Amniotic epithelial cell (primary cell): ENCODE measurements at regions not wholly inside any gene's neighbourhood (a gene's known extent, or its start where the extent isn't known, plus 50 kb on each side); places are given as distances from the start of the nearest gene placed in this dataset.
A peak's percentile ranks its signal among the peaks of the same experiment; 100 is the strongest.

Source experiments
- DNase-seq: peaks from one replicate; pipeline ENCODE4 v3.0.0-alpha.2; 2010; ENCODE audit warnings: low read depth

DNA sequence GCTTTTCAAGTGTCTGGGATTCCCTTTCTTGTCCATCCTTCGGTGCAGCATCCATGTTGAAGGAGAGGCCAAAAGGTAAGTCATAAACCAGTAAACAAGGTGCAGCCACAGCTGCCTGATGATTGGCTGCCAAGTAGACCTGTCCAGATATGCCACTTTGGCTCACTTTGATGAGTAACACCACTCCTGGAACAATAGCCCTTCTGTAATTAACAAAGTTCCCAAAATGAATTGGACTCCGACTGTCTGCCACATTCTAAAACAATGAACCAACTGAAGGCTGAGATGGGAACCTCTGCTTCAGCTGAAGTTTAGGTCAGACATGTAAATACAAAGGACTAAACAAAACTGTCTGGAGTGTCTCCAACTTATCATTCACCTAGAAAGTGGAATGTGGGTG is 82.2 kb upstream of the LGALSL start:
- no peak for DNase-seq

DNA sequence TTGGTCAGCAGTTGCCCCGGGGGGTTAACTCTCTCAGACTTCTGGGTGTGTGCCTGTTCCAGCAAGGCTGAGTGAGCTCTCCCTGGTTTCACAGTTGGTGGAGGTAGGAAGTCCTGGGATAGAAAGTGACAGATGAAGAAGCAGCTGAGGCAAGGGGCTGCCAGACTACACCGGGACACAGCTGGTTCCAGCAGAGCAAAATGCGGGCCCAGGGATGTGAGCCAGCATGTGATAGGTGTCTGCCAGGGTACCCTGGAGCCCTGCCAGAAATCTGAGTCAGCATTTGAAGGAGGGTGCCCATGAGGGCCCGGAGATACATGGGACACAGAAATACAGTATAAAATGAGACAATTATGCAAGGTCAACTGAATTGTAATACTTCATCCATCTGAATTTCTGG is 79.3 kb upstream of the LGALSL start:
- no peak for DNase-seq

GRCh38 chr2:64376926-64377325 is 77.0 kb upstream of the LGALSL start:
- DNase-seq, result no peak

DNA sequence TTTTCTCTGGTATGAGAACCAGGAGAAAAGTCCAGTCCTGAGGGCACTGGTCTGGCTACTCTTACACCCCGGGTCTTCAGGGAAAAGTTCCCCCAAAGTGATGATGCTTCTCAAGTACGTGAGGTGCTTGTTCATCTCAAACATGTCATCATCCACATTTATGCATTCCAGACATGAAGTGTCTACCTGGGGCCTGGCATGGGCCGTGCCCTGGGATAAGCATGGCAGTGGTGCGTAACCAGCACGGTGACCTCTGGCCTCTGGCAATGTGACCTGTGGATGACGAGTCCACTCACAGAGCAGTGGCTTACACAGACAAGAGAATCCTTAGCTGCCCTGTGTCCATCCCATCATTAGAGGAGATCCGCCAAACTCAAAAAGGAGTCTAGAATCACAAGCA is 74.8 kb upstream of the LGALSL start:
- no peak for DNase-seq

GRCh38 chr2:64380853-64381527 is 73.0 kb upstream of the LGALSL start:
- no peak for DNase-seq

GRCh38 chr2:64383016-64383591 is 70.9 kb upstream of the LGALSL start:
- DNase-seq, result no peak

DNA sequence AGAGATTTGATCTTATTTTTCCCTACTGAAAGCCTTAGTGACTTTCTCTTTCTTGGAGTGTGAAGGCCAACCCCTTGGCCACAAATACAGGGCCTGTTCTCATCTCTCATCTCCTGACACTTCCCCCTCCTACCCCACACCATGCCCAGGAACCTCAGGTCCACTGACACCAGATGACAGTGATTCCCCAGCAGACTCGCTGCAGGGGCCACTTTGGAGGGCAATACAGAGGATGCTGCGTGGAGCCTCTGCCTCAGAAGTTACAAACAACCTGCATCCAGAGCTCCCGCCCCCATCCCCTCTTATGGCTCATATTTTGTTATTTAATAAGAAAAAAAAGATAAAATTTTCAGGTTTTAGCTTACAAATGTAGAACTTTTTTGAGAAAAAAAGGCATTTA is 70.1 kb upstream of the LGALSL start:
- DNase-seq, result no peak

- no peak for DNase-seq
Measured at GRCh38 chr2:64386676-64387075, 67.3 kb upstream of the LGALSL start.

- DNase-seq, result no peak
Measured at GRCh38 chr2:64390586-64390985, 63.4 kb upstream of the LGALSL start.

DNA sequence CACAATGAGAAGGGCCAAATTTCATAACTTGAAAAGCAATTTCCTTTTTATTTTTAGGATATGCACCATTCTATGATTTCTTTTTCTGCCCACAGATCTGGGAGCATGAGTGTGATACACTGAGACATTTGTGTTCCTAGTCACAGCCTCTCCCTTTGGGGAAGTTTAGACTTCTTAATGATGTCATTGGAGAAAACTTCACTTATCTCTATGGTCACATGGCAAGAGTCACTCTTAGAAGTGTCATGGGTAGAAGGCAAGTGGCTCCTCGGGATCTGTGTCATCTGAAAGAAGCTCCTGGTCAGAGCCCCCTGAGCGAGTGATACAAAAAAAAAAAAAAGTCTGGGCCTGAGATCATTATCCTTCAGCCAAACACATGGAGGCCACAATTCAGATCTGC is 62.5 kb upstream of the LGALSL start:
- DNase-seq, result no peak

DNA sequence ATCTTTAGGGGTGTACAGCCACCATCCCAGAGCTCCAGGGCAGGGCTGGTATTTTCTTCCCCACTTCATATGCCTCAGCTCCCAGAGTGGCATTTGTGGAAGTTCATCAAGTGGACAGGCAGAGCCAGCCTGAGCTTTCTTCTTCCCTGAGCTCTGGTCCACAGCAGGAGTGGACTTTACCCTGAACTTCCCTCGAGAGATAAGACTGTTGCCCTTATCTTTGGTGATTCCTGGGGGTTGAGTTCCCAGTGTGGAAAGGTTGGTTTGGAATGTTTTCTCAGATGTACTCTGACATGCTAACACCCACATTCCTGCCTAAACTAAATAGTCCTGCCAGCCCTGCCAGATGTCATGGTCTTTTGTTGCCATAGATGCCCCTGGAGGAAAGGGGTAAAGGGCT is 62.0 kb upstream of the LGALSL start:
- DNase-seq, result peak; percentile 9

DNA sequence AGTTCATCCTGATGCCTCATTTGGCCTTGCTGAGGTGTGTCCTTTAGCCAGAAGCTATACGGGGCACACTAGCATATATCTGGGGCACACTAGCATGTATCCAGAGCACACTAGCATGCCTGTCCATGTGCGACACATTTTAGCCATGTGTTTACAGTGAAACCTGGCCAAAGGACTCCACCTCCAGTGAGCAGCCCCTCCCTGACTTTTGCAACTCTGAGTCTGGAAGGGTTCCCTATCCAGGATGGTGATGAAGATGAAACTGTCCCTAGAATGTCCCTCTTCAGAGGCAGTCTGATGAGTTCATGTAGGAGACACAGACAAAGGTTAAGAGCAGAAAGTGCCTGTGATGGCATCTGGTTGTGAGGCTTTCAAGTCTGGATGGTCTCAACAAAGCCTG is 61.4 kb upstream of the LGALSL start:
- no peak for DNase-seq

DNA sequence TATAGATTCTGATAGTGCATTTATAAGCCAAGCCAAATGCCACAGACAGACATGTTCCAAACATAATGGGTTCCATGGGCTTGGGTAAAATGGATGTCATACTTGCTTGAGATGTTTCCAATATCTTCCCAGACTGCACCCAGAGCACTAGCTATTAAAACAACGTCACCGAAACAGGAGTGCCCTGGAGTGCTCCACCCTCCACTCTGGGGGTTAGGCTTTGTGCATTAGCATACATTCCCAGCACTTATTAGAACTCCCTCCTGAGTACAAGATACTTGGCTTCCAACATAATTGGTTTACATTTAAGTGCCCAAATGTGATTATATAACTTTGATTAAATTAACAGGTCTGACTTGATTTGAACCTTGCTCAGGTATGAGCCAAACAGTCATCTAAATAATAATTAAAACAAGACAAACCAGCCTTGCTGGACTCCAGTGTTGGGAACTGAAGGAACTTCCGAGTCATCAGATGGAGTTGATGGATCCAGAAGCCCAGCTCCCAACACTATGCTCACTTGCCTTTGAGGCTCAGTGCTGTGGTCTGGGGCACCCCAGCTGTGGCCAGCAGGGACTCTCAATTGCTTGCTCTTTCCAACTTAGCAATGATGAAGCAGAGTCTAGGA is 60.5 kb upstream of the LGALSL start:
- no peak for DNase-seq

DNA sequence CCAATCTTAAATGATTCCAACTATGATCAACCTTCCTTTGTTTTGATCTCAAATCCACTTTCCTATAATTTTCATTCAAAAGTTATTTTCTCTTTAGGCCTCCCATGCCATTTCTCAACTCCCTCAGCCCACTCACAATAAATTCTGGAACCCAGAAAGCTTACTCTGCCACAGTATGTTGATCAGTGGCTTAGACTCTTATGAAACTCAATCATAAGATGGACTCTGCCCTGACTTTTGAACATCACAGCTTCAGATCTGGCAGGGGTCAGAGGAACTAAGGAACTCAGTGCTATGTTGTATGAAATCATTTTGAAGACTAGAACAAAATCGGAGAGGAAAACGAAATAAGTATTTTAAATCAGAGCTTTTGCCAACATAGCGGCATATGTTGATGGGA is 59.8 kb upstream of the LGALSL start:
- no peak for DNase-seq

GRCh38 chr2:64396001-64396400 is 58.0 kb upstream of the LGALSL start:
- DNase-seq, result no peak

DNA sequence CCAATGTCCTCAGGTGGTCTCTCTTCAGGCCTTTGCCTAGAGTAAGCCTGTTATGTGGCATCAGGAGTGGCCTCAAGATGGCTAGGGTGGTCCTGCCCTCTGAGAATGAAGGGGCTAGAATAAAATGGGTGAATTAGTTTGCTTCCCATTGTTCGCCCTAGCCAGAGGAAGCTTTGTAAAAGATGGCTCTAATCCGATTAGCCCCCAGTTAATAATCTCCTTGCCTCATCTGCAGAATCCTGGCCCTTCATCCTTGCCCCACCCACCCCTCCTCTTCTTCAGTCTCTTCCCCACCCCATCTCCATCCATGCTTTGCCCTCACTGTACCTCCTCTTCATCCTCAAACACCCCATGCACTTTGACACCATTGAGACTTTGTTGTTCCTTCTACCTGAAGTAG is 57.4 kb upstream of the LGALSL start:
- DNase-seq, result no peak

GRCh38 chr2:64398516-64399129 is 55.3 kb upstream of the LGALSL start:
- no peak for DNase-seq

GRCh38 chr2:64399521-64399920 is 54.4 kb upstream of the LGALSL start:
- DNase-seq, result no peak

DNA sequence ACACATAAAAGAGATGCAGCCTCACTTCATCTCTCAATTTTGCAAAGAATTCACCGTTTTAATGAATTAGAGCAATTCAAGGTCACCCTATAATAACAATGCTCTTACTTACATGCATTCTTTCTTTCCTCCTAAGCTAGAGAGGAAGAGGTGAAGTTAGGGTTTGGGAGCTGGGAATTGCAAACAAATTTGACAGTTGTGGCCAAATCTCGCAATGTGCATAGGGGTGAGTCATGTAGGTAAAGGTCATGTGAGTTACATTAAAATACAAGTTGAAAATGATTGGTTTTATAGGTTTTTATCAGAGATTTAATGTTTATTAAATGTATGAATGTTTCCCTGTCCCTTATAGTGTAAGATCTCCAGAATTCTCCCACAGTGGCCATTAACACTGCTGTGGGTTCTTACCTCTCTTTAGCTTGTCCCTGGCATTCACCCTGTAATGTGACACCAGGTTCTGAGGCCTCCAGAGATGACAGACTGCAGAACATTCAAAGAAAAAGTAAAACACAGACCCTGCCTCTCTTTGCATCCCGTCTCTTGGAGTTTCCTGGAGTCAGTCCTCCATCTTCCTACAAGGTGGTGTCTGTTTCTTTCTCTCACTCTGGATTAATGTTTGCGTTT is 53.7 kb upstream of the LGALSL start:
- peak; percentile 14 for DNase-seq

DNA sequence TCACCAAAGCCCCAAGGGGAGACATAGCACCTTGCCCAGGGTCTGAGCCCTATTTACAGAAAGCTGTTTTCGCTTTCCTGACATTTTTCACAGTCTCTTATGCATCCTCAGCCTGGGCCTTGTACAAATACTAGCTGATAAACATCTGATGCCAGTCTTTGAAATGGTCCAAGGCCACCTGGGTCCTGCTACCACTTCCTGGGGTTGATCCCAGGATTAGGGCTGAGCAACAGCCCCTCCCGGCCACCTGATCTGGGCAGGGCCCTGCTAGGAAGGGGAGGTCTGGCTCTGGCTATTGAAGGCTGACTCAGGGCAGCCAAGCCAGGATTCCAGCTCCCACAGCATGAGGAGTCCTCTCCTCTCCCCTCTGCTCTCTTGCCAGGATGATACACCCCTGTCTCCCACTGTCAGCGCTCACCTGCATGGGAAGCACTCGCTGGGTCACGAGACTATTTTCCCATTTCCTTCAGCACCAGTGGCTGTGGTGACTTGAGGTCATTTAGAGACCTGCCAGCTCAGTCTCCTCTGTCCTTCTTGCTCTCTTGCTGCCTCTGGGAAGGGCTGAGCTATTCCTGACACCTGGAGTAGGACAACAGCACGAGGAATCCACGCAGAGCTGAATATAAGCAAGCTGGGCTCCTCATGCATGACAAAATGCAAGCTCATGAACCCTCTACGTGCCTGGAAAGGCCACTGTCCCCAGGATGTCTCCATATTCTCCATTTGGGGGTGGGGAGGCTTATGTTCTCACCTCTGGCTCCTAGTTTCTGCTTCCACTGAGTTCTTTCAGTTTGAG is 53.0 kb upstream of the LGALSL start:
- DNase-seq, result no peak

- no peak for DNase-seq
Measured at GRCh38 chr2:64401529-64401880, 52.5 kb upstream of the LGALSL start.

- no peak for DNase-seq
Measured at GRCh38 chr2:64402876-64403275, 51.1 kb upstream of the LGALSL start.
